ENCODE measurements at regions not wholly inside any gene's neighbourhood (a gene's known extent, or its start where the extent isn't known, plus 50 kb on each side); places are given as distances from the start of the nearest gene placed in this dataset.

- DNase-seq (ENCODE audit: low read depth, low spot score): no peak
Measured at GRCh38 chr16:80489173-80489572, 51.6 kb upstream of the DYNLRB2 start.

DNA sequence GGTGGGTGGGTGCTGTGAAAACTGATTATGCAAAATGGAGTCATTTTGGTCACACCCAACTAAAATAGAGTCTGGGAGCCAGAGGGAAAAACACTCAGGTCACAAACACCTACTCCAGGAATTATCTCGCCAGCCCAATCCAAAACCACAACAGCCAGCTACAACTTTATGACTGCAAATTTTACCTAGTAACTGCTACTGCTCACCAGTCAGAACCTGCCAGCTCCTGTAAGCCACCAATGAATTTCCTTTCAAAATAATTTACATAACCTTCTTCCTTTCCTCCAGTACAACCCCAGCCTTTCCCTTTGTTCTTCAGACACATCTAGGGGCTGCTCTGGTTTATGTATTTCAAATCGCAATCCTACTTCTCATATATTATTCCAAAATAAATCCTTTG, 52.6 kb upstream of the DYNLRB2 start:
- no peak for DNase-seq (ENCODE audit: low read depth, low spot score)

- no peak for DNase-seq (ENCODE audit: low read depth, low spot score)
Measured at GRCh38 chr16:80480664-80481063, 60.1 kb upstream of the DYNLRB2 start.

- no peak for DNase-seq (ENCODE audit: low read depth, low spot score)
Measured at GRCh38 chr16:80477838-80478237, 63.0 kb upstream of the DYNLRB2 start.

DNA sequence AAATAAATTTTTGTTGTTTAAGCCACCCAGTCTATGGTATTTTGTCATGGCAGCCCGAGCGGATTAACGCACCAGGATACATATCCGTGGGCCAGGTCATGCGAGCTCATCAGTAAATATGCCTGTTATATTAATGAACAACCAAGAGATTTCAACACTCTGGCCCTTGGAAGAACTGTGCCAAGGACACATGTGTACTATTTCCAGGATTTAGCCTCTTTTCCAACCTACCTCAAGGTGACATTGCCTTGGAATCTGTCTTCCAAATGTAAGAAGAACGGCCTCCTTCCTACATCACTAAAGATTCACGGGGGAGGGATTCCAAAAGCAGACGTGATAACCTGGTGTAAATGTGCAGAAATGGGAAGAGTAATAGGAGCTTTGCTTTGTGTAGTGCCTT, 72.8 kb upstream of the DYNLRB2 start:
- DNase-seq (ENCODE audit: low read depth, low spot score): no peak

- peak; percentile 16 for DNase-seq (ENCODE audit: low read depth, low spot score)
Measured at GRCh38 chr16:80466024-80466987, 74.5 kb upstream of the DYNLRB2 start.

DNA sequence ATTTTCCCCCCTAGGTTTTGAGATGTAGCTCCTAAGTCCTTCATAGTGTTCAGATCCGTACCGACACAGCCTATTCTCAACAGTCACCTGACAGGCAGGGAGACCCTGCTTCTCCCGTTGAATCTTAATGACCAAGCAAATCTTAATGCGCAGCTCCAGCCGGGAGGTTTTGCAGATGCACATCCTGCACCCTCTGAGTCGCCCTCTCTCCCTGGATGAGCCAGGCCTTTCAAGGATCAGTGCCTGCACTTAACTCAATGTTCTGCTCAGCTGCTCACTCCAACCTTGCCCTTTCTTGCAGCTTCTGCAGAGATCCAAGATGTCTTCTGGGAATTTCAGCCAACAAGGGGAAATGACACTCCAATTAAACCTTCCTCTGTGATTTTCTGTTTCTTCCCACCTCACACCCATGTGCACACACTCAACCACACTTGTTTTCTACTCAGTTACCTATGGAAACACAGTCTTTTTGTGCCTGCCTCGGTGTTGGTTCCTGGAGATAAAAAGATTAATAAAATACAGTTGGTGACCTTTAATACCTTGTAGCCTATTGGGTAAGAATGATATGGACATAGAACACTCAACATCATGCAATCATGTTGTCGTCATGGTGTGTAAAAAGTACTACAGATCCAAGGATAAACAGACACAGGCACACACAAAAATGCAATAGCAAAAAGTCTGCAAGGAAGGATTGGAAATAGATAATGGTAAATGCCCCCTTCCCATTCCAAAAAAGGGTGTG, 76.9 kb upstream of the DYNLRB2 start:
- DNase-seq (ENCODE audit: low read depth, low spot score): no peak

- DNase-seq (ENCODE audit: low read depth, low spot score): no peak
Measured at GRCh38 chr16:80463326-80463725, 77.5 kb upstream of the DYNLRB2 start.

DNA sequence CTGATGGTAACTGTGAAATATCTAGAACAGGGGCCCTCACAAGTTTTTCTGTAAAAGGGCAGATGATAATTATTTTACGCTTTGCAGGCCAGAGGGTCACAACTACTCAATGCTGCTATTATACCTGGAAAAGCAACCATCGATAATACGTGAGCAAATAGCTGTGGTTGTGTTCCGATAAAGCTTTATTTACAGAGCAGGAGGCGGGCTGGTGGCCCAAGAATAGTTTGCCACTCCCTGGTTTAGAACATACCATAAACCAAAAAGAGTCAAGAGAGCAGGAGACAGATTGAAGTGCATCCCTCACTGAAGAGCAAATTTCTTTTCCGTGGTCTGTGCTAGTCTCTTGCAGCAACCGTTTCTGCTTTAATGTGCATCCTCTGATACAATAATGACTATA, 77.9 kb upstream of the DYNLRB2 start:
- DNase-seq (ENCODE audit: low read depth, low spot score): no peak

GRCh38 chr16:80460988-80461387, 79.8 kb upstream of the DYNLRB2 start:
- no peak for DNase-seq (ENCODE audit: low read depth, low spot score)

DNA sequence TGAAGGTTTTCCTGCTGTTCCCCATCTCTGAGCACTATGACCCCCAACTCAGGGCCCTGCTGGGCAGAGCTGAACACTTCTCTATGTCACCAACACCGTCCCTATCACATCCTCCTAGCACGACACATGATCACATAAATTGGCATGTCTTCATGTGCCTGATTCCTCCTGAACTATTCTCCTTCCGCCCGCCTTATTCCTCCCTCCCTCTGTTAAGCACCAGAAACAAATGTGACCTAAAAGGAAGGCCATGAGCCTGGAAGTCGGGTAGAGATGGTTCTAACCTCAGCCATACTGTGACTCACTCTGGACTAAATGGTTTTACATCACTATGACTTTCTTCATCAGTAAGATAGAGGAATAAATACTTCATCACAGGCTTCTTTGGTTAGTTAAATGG, 80.8 kb upstream of the DYNLRB2 start:
- DNase-seq (ENCODE audit: low read depth, low spot score): no peak

DNA sequence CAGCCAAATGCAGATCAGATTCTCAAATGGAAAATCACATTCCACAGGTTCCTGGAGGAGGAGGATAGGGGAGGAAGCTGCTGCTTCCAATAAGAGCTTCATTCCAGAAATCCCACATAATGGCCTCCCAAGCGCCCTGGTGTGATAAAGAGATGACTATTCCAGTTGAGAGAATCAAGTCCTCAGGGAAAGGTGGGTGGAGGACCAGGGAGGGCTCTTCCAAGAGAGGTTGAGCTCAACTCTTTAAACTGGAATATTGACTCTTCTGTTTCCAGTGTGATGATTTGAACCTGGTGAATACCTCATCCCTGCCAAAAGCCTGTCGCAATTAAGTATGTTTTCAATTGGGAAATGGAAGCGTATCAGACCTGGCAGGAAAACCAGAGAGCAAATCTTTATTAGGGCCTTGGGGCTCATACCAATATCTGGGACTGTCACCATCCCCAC, 81.4 kb upstream of the DYNLRB2 start:
- no peak for DNase-seq (ENCODE audit: low read depth, low spot score)

- no peak for DNase-seq (ENCODE audit: low read depth, low spot score)
Measured at GRCh38 chr16:80457871-80458270, 82.9 kb upstream of the DYNLRB2 start.

DNA sequence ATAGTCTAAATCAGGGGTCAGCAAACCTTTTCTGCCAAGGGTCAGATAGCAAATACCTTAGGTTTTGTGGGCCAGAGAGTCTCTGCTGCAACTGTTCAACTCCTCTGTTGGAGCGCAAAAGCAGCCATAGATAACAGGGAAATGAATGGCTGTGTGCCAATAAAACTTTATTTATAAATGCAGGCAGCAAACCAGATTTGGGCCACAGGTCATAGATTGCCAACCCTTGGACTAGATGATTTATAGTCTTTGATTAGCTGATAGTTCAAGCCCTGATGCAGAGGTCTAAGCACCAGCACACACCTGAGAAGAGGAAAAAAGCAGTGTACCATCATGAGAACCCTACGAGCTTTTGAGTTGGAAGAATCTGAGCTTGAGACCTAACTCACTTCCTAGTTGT, 86.0 kb upstream of the DYNLRB2 start:
- no peak for DNase-seq (ENCODE audit: low read depth, low spot score)

DNA sequence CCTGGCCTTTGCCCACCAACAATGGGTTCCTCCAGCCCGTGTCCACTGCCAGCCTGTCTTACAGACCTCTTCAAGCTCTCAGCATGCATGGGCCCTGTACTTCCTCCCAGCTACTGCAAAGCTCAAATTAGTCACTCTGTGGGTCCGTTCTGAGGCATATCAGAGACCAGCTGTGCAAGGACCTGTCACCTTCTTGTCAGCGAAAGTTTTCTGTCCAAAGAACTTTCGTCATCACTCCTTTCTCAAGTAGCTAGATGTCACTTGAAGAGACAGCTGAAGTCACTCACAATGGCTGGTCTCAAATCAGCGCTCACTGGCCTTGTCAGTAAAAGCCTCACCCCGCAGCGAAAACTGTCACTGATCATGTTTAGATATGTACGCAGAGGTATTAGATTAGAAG, 91.4 kb upstream of the DYNLRB2 start:
- no peak for DNase-seq (ENCODE audit: low read depth, low spot score)

- DNase-seq (ENCODE audit: low read depth, low spot score): no peak
Measured at GRCh38 chr16:80447241-80447640, 93.6 kb upstream of the DYNLRB2 start.

GRCh38 chr16:80442779-80443178, 98.0 kb upstream of the DYNLRB2 start:
- no peak for DNase-seq (ENCODE audit: low read depth, low spot score)

DNA sequence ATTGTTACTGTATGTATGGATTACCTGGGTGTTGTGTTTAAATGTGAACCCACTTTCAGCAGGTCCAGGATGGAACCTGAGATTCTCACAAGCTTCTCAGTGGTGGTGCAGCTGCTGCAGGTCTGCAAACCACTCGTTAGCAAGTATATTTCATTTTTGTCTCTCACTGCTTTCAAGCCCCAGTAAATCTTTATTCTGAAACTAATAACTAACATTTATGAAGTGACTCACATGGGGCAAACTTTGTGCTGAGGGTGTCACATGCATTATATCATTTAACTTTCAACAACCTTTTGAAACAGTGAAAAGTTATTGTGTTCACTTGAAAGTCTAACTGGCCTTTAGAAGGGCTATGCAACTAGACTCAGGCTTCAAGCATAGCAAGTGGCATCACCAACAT, 98.9 kb upstream of the DYNLRB2 start:
- DNase-seq (ENCODE audit: low read depth, low spot score): no peak

- no peak for DNase-seq (ENCODE audit: low read depth, low spot score)
Measured at GRCh38 chr16:80440667-80441066, 100.1 kb upstream of the DYNLRB2 start.

DNA sequence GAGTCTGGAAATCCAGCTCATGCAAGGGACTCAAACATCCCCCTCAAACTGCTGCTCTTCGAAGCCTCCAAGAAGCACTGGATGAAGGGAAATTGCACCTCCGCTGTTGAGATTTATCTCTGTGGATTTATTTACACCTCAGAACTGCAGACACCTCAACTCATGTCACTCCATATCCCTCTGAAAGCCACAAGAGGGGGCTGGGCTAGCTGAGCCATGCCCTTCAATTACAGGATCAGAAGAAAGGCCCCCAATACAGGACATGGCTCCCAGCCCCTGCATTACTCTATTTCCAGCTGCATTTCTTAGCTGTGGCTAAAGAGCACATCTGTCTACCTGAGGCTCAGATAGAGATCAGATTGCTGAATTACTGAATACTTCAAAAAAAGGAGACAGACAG, 103.1 kb upstream of the DYNLRB2 start:
- DNase-seq (ENCODE audit: low read depth, low spot score): no peak

- no peak for DNase-seq (ENCODE audit: low read depth, low spot score)
Measured at GRCh38 chr16:80436510-80436909, 104.3 kb upstream of the DYNLRB2 start.

GRCh38 chr16:80433623-80434022, 107.2 kb upstream of the DYNLRB2 start:
- DNase-seq (ENCODE audit: low read depth, low spot score): no peak

DNA sequence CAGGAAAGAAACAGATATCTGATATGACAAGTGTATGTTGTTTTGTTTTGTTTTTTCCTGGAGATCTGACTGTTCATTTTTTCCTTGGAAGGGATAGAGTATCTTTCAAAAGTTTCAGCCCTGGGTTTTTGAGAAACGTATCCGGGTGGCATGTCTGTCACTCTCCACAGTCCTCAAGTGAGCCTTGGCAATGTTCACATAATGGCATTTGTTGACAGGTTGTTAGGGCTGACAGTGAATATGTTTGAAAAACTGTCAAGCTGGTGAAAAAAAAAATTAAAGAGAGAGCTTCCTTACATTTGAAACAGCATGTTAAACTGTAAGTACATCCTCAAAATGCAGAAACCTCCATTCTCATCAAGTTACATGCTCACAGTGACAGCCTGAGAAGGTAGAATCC, 113.0 kb upstream of the DYNLRB2 start:
- no peak for DNase-seq (ENCODE audit: low read depth, low spot score)
